IPS-20b (cell line): ENCODE measurements at regions not wholly inside any gene's neighbourhood (a gene's known extent, or its start where the extent isn't known, plus 50 kb on each side); places are given as distances from the start of the nearest gene placed in this dataset.

Experiments
- H3K27ac ChIP-seq: one replicate; pipeline ENCODE4 v1.5.1; 2013; ENCODE audit warnings: low read length
- H3K27me3 ChIP-seq: 2 replicates; pipeline ENCODE4 v1.6.1; 2013; ENCODE audit warnings: mild to moderate bottlenecking, low read length, inconsistent platforms; ENCODE audit not compliant: insufficient read depth
- H3K36me3 ChIP-seq: 2 replicates; pipeline ENCODE4 v1.6.1; 2013; ENCODE audit warnings: low read depth, mild to moderate bottlenecking, inconsistent platforms, low read length, moderate library complexity; ENCODE audit not compliant: insufficient read depth
- H3K4me1 ChIP-seq: 2 replicates; pipeline ENCODE4 v1.6.1; 2013; ENCODE audit warnings: mild to moderate bottlenecking, control low read depth, inconsistent platforms, low read length, moderate library complexity; ENCODE audit not compliant: insufficient read depth
- H3K4me3 ChIP-seq: 2 replicates; pipeline ENCODE4 v1.5.1; 2013; ENCODE audit warnings: mild to moderate bottlenecking, low read length, inconsistent platforms
- H3K9ac ChIP-seq: 2 replicates; pipeline ENCODE4 v1.6.1; 2013; ENCODE audit warnings: low read depth, mild to moderate bottlenecking, inconsistent platforms, low read length, moderate library complexity
- H3K9me3 ChIP-seq: 2 replicates; pipeline ENCODE4 v1.6.1; 2013; ENCODE audit warnings: mild to moderate bottlenecking, low read depth, low read length, inconsistent platforms; ENCODE audit not compliant: insufficient read depth

GRCh38 chr6:88377976-88378568 is 211.9 kb upstream of the CNR1 start:
- H3K4me3 ChIP-seq: no peak overlapping the region
- no peak overlapping the region for H3K9ac ChIP-seq
- H3K27me3 ChIP-seq: no peaks in the 10 kb centered on the region
- H3K4me1 ChIP-seq: peaks cover 16% of the 10 kb centered on the region
- no peak overlapping the region for H3K27ac ChIP-seq
- H3K36me3 ChIP-seq: no peaks in the 10 kb centered on the region
- H3K9me3 ChIP-seq: no peaks in the 10 kb centered on the region

GRCh38 chr6:88376768-88377387 is 210.7 kb upstream of the CNR1 start:
- no peak overlapping the region for H3K27ac ChIP-seq
- H3K4me1 ChIP-seq: peaks cover 11% of the 10 kb centered on the region
- no peaks in the 10 kb centered on the region for H3K9me3 ChIP-seq
- H3K27me3 ChIP-seq: no peaks in the 10 kb centered on the region
- H3K4me3 ChIP-seq: no peak overlapping the region
- H3K36me3 ChIP-seq: no peaks in the 10 kb centered on the region
- no peak overlapping the region for H3K9ac ChIP-seq

GRCh38 chr6:88376197-88376596 is 210.1 kb upstream of the CNR1 start:
- no peaks in the 10 kb centered on the region for H3K36me3 ChIP-seq
- no peaks in the 10 kb centered on the region for H3K27me3 ChIP-seq
- no peak overlapping the region for H3K27ac ChIP-seq
- no peak overlapping the region for H3K9ac ChIP-seq
- H3K9me3 ChIP-seq: no peaks in the 10 kb centered on the region
- no peak overlapping the region for H3K4me3 ChIP-seq
- peaks cover 9% of the 10 kb centered on the region for H3K4me1 ChIP-seq

GRCh38 chr6:88374553-88374952 is 208.4 kb upstream of the CNR1 start:
- Histone ChIP-seq H3K9ac (no peak overlapping the region), H3K9me3 (no peaks in the 10 kb centered on the region), H3K4me1 (no peaks in the 10 kb centered on the region), H3K36me3 (no peaks in the 10 kb centered on the region), H3K27me3 (no peaks in the 10 kb centered on the region), H3K27ac (no peak overlapping the region), H3K4me3 (no peak overlapping the region)

GRCh38 chr6:88371480-88371879 is 205.3 kb upstream of the CNR1 start:
- H3K4me3 ChIP-seq: no peak overlapping the region
- no peak overlapping the region for H3K9ac ChIP-seq
- no peaks in the 10 kb centered on the region for H3K36me3 ChIP-seq
- no peak overlapping the region for H3K27ac ChIP-seq
- H3K4me1 ChIP-seq: no peaks in the 10 kb centered on the region
- H3K9me3 ChIP-seq: no peaks in the 10 kb centered on the region
- no peaks in the 10 kb centered on the region for H3K27me3 ChIP-seq

- Histone ChIP-seq H3K36me3 (no peaks in the 10 kb centered on the region), H3K9me3 (no peaks in the 10 kb centered on the region), H3K9ac (no peak overlapping the region), H3K4me3 (no peak overlapping the region), H3K27ac (no peak overlapping the region), H3K4me1 (no peaks in the 10 kb centered on the region), H3K27me3 (no peaks in the 10 kb centered on the region)
Measured at GRCh38 chr6:88370127-88370710, 204.1 kb upstream of the CNR1 start.

- H3K9me3 ChIP-seq: no peaks in the 10 kb centered on the region
- H3K4me1 ChIP-seq: no peaks in the 10 kb centered on the region
- H3K27ac ChIP-seq: no peak overlapping the region
- no peaks in the 10 kb centered on the region for H3K36me3 ChIP-seq
- H3K9ac ChIP-seq: no peak overlapping the region
- H3K27me3 ChIP-seq: no peaks in the 10 kb centered on the region
- H3K4me3 ChIP-seq: no peak overlapping the region
Measured at GRCh38 chr6:88369262-88369661, 203.1 kb upstream of the CNR1 start.

GRCh38 chr6:88368071-88368787 is 202.1 kb upstream of the CNR1 start:
- no peak overlapping the region for H3K27ac ChIP-seq
- no peaks in the 10 kb centered on the region for H3K36me3 ChIP-seq
- no peaks in the 10 kb centered on the region for H3K27me3 ChIP-seq
- H3K4me1 ChIP-seq: no peaks in the 10 kb centered on the region
- no peak overlapping the region for H3K4me3 ChIP-seq
- no peaks in the 10 kb centered on the region for H3K9me3 ChIP-seq
- no peak overlapping the region for H3K9ac ChIP-seq

- Histone ChIP-seq H3K4me3 (no peak overlapping the region), H3K36me3 (no peaks in the 10 kb centered on the region), H3K27ac (no peak overlapping the region), H3K9ac (no peak overlapping the region), H3K9me3 (no peaks in the 10 kb centered on the region), H3K4me1 (no peaks in the 10 kb centered on the region), H3K27me3 (no peaks in the 10 kb centered on the region)
Measured at GRCh38 chr6:88367248-88367647, 201.1 kb upstream of the CNR1 start.

- no peak overlapping the region for H3K4me3 ChIP-seq
- H3K9ac ChIP-seq: no peak overlapping the region
- no peak overlapping the region for H3K27ac ChIP-seq
- H3K36me3 ChIP-seq: no peaks in the 10 kb centered on the region
- no peaks in the 10 kb centered on the region for H3K27me3 ChIP-seq
- H3K4me1 ChIP-seq: no peaks in the 10 kb centered on the region
- H3K9me3 ChIP-seq: no peaks in the 10 kb centered on the region
Measured at GRCh38 chr6:88366672-88367071, 200.5 kb upstream of the CNR1 start.

- Histone ChIP-seq H3K36me3 (no peaks in the 10 kb centered on the region), H3K9me3 (no peaks in the 10 kb centered on the region), H3K4me1 (no peaks in the 10 kb centered on the region), H3K4me3 (no peak overlapping the region), H3K27ac (no peak overlapping the region), H3K9ac (no peak overlapping the region), H3K27me3 (no peaks in the 10 kb centered on the region)
Measured at GRCh38 chr6:88365656-88366055, 199.5 kb upstream of the CNR1 start.

- H3K4me3 ChIP-seq: no peak overlapping the region
- no peaks in the 10 kb centered on the region for H3K27me3 ChIP-seq
- H3K27ac ChIP-seq: no peak overlapping the region
- no peak overlapping the region for H3K9ac ChIP-seq
- no peaks in the 10 kb centered on the region for H3K9me3 ChIP-seq
- peaks cover 3% of the 10 kb centered on the region; the same call in 1 of the 2 replicates for H3K4me1 ChIP-seq
- no peaks in the 10 kb centered on the region for H3K36me3 ChIP-seq
Measured at GRCh38 chr6:88365230-88365629, 199.1 kb upstream of the CNR1 start.
